H9 (cell line): ENCODE measurements at regions not wholly inside any gene's neighbourhood (a gene's known extent, or its start where the extent isn't known, plus 50 kb on each side); places are given as distances from the start of the nearest gene placed in this dataset.

Experiments
- DNase-seq: peaks from one replicate; pipeline ENCODE4 v3.0.0-alpha.2; 2017
- H2AFZ ChIP-seq: one replicate; pipeline ENCODE4 v1.6.1; 2013; ENCODE audit warnings: mild to moderate bottlenecking, low read length, control low read depth, moderate library complexity
- H2AK5ac ChIP-seq: 2 replicates; pipeline ENCODE4 v1.6.1; 2013; ENCODE audit warnings: low read length, control low read depth, mixed read lengths; ENCODE audit not compliant: insufficient read length
- H2BK120ac ChIP-seq: one replicate; pipeline ENCODE4 v1.6.1; 2013; ENCODE audit warnings: low read depth, mild to moderate bottlenecking, low read length, control low read depth, inconsistent platforms; ENCODE audit not compliant: poor library complexity, severe bottlenecking
- H2BK12ac ChIP-seq: 2 replicates; pipeline ENCODE4 v1.6.1; 2013; ENCODE audit warnings: low read length, control low read depth, mixed read lengths, low read depth; ENCODE audit not compliant: insufficient read length
- H2BK15ac ChIP-seq: 2 replicates; pipeline ENCODE4 v1.6.1; 2013; ENCODE audit warnings: low read depth, low read length, control low read depth
- H2BK20ac ChIP-seq: one replicate; pipeline ENCODE4 v1.6.1; 2013; ENCODE audit warnings: low read depth, mild to moderate bottlenecking, low read length, control low read depth, inconsistent platforms; ENCODE audit not compliant: poor library complexity, severe bottlenecking
- H2BK5ac ChIP-seq: 2 replicates; pipeline ENCODE4 v1.6.1; 2013; ENCODE audit warnings: low read length, control low read depth, mixed read lengths; ENCODE audit not compliant: insufficient read length
- H3K14ac ChIP-seq: 2 replicates; pipeline ENCODE4 v1.6.1; 2013; ENCODE audit warnings: low read length, control low read depth; ENCODE audit not compliant: insufficient read depth
- H3K18ac ChIP-seq: 2 replicates; pipeline ENCODE4 v1.6.1; 2013; ENCODE audit warnings: low read depth, mild to moderate bottlenecking, mixed read lengths, low read length, control low read depth; ENCODE audit not compliant: insufficient read length
- H3K23ac ChIP-seq: 2 replicates; pipeline ENCODE4 v1.6.1; 2013; ENCODE audit warnings: low read length, control low read depth, mixed read lengths, low read depth; ENCODE audit not compliant: insufficient read length
- H3K23me2 ChIP-seq: 2 replicates; pipeline ENCODE4 v1.6.1; 2013; ENCODE audit warnings: low read depth, mild to moderate bottlenecking, mixed read lengths, low read length, control low read depth; ENCODE audit not compliant: insufficient read length, poor library complexity, severe bottlenecking
- H3K27ac ChIP-seq: 2 replicates; pipeline ENCODE4 v1.5.1; 2013; ENCODE audit warnings: low read length, control low read depth, mixed read lengths, low read depth; ENCODE audit not compliant: insufficient read length
- H3K27me3 ChIP-seq: 2 replicates; pipeline ENCODE4 v1.6.1; 2013; ENCODE audit warnings: low read length, control low read depth, inconsistent platforms; ENCODE audit not compliant: insufficient read depth
- H3K4ac ChIP-seq: 2 replicates; pipeline ENCODE4 v1.6.1; 2013; ENCODE audit warnings: low read depth, mild to moderate bottlenecking, control low read depth, inconsistent platforms, low read length, moderate library complexity
- H3K4me1 ChIP-seq: 2 replicates; pipeline ENCODE4 v1.6.1; 2013; ENCODE audit warnings: low read length, control low read depth, inconsistent platforms; ENCODE audit not compliant: insufficient read depth
- H3K4me2 ChIP-seq: 2 replicates; pipeline ENCODE4 v1.6.1; 2013; ENCODE audit warnings: low read length, control low read depth, mixed read lengths; ENCODE audit not compliant: insufficient read length, insufficient read depth
- H3K56ac ChIP-seq: 2 replicates; pipeline ENCODE4 v1.6.1; 2013; ENCODE audit warnings: low read depth, mild to moderate bottlenecking, mixed read lengths, low read length, control low read depth; ENCODE audit not compliant: insufficient read length
- H3K79me1 ChIP-seq: 2 replicates; pipeline ENCODE4 v1.6.1; 2013; ENCODE audit warnings: low read depth, mild to moderate bottlenecking, moderate library complexity, low read length, control low read depth, inconsistent platforms; ENCODE audit not compliant: insufficient read depth, poor library complexity, severe bottlenecking
- H3K79me2 ChIP-seq: 2 replicates; pipeline ENCODE4 v1.6.1; 2013; ENCODE audit warnings: low read length, control low read depth, inconsistent platforms; ENCODE audit not compliant: insufficient read depth
- H3K9ac ChIP-seq: 2 replicates; pipeline ENCODE4 v1.6.1; 2013; ENCODE audit warnings: low read length, control low read depth, mixed read lengths; ENCODE audit not compliant: insufficient read length; ENCODE audit errors: extremely low read depth
- H3K9me3 ChIP-seq: one replicate; pipeline ENCODE4 v1.6.1; 2013; ENCODE audit warnings: low read depth, low read length, inconsistent platforms; ENCODE audit not compliant: control insufficient read depth
- H3T11ph ChIP-seq: one replicate; pipeline ENCODE4 v1.6.1; 2013; ENCODE audit warnings: mild to moderate bottlenecking, low read length, control low read depth, inconsistent platforms
- H4K20me1 ChIP-seq: one replicate; pipeline ENCODE4 v1.6.1; 2013; ENCODE audit not compliant: control insufficient read depth, insufficient read length, insufficient read depth
- H4K5ac ChIP-seq: 2 replicates; pipeline ENCODE4 v1.6.1; 2013; ENCODE audit warnings: low read depth, mild to moderate bottlenecking, mixed read lengths, low read length, control low read depth; ENCODE audit not compliant: insufficient read length
- H4K8ac ChIP-seq: replicated peaks from 2 replicates; pipeline ENCODE4 v1.6.1; 2013; ENCODE audit warnings: low read length, control low read depth, mixed read lengths, low read depth; ENCODE audit not compliant: insufficient read length
- H4K91ac ChIP-seq: 2 replicates; pipeline ENCODE4 v1.6.1; 2013; ENCODE audit warnings: low read depth, mild to moderate bottlenecking, moderate library complexity, mixed read lengths, low read length, control low read depth; ENCODE audit not compliant: insufficient read length
- H3K27ac Mint-ChIP-seq, 3 experiments: 2 replicates in 2 of 3; 3 replicates in 1 of 3; pipeline ENCODE4 v1.8.0; 2020 to 2021; ENCODE audit warnings: mixed read lengths in 3 of 3, mild to moderate bottlenecking in 1 of 3, moderate library complexity in 1 of 3
- H3K27me3 Mint-ChIP-seq: 2 replicates; pipeline ENCODE4 v1.8.0; 2021; ENCODE audit warnings: low read depth, mild to moderate bottlenecking, moderate library complexity, mixed read lengths
- H3K36me3 Mint-ChIP-seq, 3 experiments: 2 replicates in 2 of 3; 3 replicates in 1 of 3; pipeline ENCODE4 v1.8.0; 2020 to 2021; ENCODE audit warnings: low read depth in 3 of 3, mixed read lengths in 3 of 3; ENCODE audit not compliant: insufficient read depth in 1 of 3
- H3K4me1 Mint-ChIP-seq, 2 experiments: 2 replicates each; pipeline ENCODE4 v1.8.0; 2020; ENCODE audit warnings: mixed read lengths in 2 of 2
- H3K4me3 Mint-ChIP-seq, 2 experiments: 2 replicates in 1 of 2; 3 replicates in 1 of 2; pipeline ENCODE4 v1.8.0; 2020 to 2021; ENCODE audit warnings: mild to moderate bottlenecking in 2 of 2, mixed read lengths in 2 of 2, moderate library complexity in 1 of 2
- H3K9me3 Mint-ChIP-seq, 2 experiments: 2 replicates in 1 of 2; 3 replicates in 1 of 2; pipeline ENCODE4 v1.8.0; 2020; ENCODE audit warnings: mild to moderate bottlenecking in 2 of 2, mixed read lengths in 2 of 2, moderate library complexity in 1 of 2
- CTCF ChIP-seq: fragments of 200-600 bp; sonication (generic); conservative IDR thresholded peaks from 3 replicates; pipeline ENCODE4 v1.8.0; 2021; ENCODE audit warnings: antibody characterized with exemption, mild to moderate bottlenecking
- WGBS: extraction: QIAGEN DNeasy Blood & Tissue Kit; methylation state at CpG from one replicate; pipeline ENCODE4 v1.1.7; 2013; ENCODE audit warnings: missing lambda C conversion rate, low lambda C conversion rate, mixed read lengths; ENCODE audit not compliant: insufficient read length; ENCODE audit errors: extremely low coverage; 5-methylcytosine and 5-hydroxymethylcytosine counted together

- Histone ChIP-seq H3K79me2 (no peaks in the 10 kb centered on the region), H3K27me3 (no peaks in the 10 kb centered on the region), H3T11ph (no peak overlapping the region), H3K23me2 (no peaks in the 10 kb centered on the region), H3K4me1 (no peaks in the 10 kb centered on the region; the same call in 1 of the 2 replicates), H2BK20ac (no peak overlapping the region), H4K5ac (no peak overlapping the region), H2BK120ac (no peak overlapping the region), H3K9me3 (no peaks in the 10 kb centered on the region), H2AK5ac (no peak overlapping the region), H3K4ac (no peak overlapping the region), H3K14ac (no peak overlapping the region), H2BK5ac (no peak overlapping the region), H4K8ac (no peak overlapping the region), H3K79me1 (no peaks in the 10 kb centered on the region), H4K20me1 (no peaks in the 10 kb centered on the region), H3K18ac (no peak overlapping the region), H3K23ac (no peak overlapping the region), H3K27ac (no peak overlapping the region), H2BK12ac (no peak overlapping the region), H2AFZ (no peak overlapping the region), H3K4me2 (no peak overlapping the region), H3K56ac (no peak overlapping the region), H2BK15ac (no peak overlapping the region), H3K9ac (no peak overlapping the region), H4K91ac (no peak overlapping the region)
- TF ChIP-seq CTCF = no peak
- no peak overlapping the region for H3K27ac Mint-ChIP-seq
- DNase-seq = no peak
- H3K9me3 Mint-ChIP-seq = no peaks in the 10 kb centered on the region; a peak in 1 of 5 replicates
- H3K36me3 Mint-ChIP-seq = peaks cover 0 to 1% (median 0%) of the 10 kb centered on the region in 3 experiments; a peak in 1 of 7 replicates
- H3K4me1 Mint-ChIP-seq = peaks cover 9% of the 10 kb centered on the region in 2 experiments
- WGBS = no CpG with 5 or more reads among the region's 2 CpGs
- no peaks in the 10 kb centered on the region for H3K27me3 Mint-ChIP-seq
- H3K4me3 Mint-ChIP-seq = no peak overlapping the region
These were observed 145.3 kb upstream of the TCF21 start for GRCh38 chr6:133743621-133744020.
